ENCODE measurements at regions not wholly inside any gene's neighbourhood (a gene's known extent, or its start where the extent isn't known, plus 50 kb on each side); places are given as distances from the start of the nearest gene placed in this dataset.

GRCh38 chr10:121282264-121282663 is 316.0 kb downstream of the FGFR2 start:
- TF ChIP-seq CTCF (IDR thresholded peaks at IDR 0.05) (no peak), POLR2A (IDR thresholded peaks at IDR 0.05) (no peak)
